Natural killer cell (primary cell): ENCODE measurements at regions not wholly inside any gene's neighbourhood (a gene's known extent, or its start where the extent isn't known, plus 50 kb on each side); places are given as distances from the start of the nearest gene placed in this dataset.

Source experiments
- ATAC-seq, 3 donors: fragments of 150-1000 bp in 2 of 3; fragments of 200-7000 bp in 1 of 3; cut with Tn5 transposase; 1 replicate in 1 of 3; 2 replicates in 2 of 3; pipeline ENCODE4 v1.10.0; 2021; ENCODE audit warnings: mild to moderate bottlenecking in 2 of 3, moderate library complexity in 2 of 3
- DNase-seq, 2 donors: peaks; one replicate each; pipeline versions ENCODE4 v3.0.0 to v3.0.0-alpha.2; 2013 to 2021; ENCODE audit warnings: mixed read lengths in 1 of 2
- H3K27ac ChIP-seq: one replicate; pipeline ENCODE4 v1.5.1; 2013; ENCODE audit warnings: mild to moderate bottlenecking, low read length
- H3K27me3 ChIP-seq: one replicate; pipeline ENCODE4 v1.6.1; 2013; ENCODE audit warnings: low read length; ENCODE audit not compliant: control insufficient read depth, insufficient read depth
- H3K36me3 ChIP-seq: one replicate; pipeline ENCODE4 v1.6.1; 2013; ENCODE audit warnings: low read length; ENCODE audit not compliant: control insufficient read depth, insufficient read depth
- H3K4me1 ChIP-seq: one replicate; pipeline ENCODE4 v1.6.1; 2013; ENCODE audit warnings: low read length; ENCODE audit not compliant: control insufficient read depth, insufficient read depth
- H3K4me3 ChIP-seq: one replicate; pipeline ENCODE4 v1.5.1; 2013; ENCODE audit warnings: low read length
- H3K9me3 ChIP-seq: one replicate; pipeline ENCODE4 v1.6.1; 2013; ENCODE audit warnings: low read length; ENCODE audit not compliant: control insufficient read depth, insufficient read depth
- H3K27ac Mint-ChIP-seq, 2 donors: one replicate each; pipeline ENCODE4 v1.8.0; 2022; ENCODE audit warnings: mild to moderate bottlenecking in 2 of 2, mixed read lengths in 2 of 2, moderate library complexity in 1 of 2
- H3K27me3 Mint-ChIP-seq, 2 donors: one replicate each; pipeline ENCODE4 v1.8.0; 2022; ENCODE audit warnings: low read depth in 2 of 2, mixed read lengths in 2 of 2
- H3K36me3 Mint-ChIP-seq: one replicate; pipeline ENCODE4 v1.8.0; 2022; ENCODE audit warnings: mixed read lengths
- H3K4me1 Mint-ChIP-seq, 2 donors: one replicate each; pipeline ENCODE4 v1.8.0; 2022; ENCODE audit warnings: mixed read lengths in 2 of 2
- H3K4me3 Mint-ChIP-seq: one replicate; pipeline ENCODE4 v1.8.0; 2022; ENCODE audit warnings: mild to moderate bottlenecking, moderate library complexity, mixed read lengths
- H3K9me3 Mint-ChIP-seq, 2 donors: one replicate each; pipeline ENCODE4 v1.8.0; 2022; ENCODE audit warnings: mixed read lengths in 2 of 2
- WGBS: methylation state at CpG from one replicate; pipeline ENCODE4 v1.1.7; 2013; ENCODE audit warnings: missing lambda C conversion rate; ENCODE audit not compliant: insufficient coverage; 5-methylcytosine and 5-hydroxymethylcytosine counted together
- intact Hi-C: fragments of 100-400 bp; cut with micrococcal nuclease; formaldehyde crosslinking; loops from one replicate; pipeline ENCODE4 v1.14.2; 2022
- TF ChIP-seq, protein P1 (sequence below): fragments of 200-600 bp; IDR thresholded peaks from one replicate; pipeline ENCODE4 v1.8.0; 2022; ENCODE audit warnings: antibody characterized with exemption

- Histone ChIP-seq H3K4me1 (no peaks in the 10 kb centered on the region), H3K9me3 (no peaks in the 10 kb centered on the region), H3K4me3 (no peak overlapping the region), H3K27ac (no peak overlapping the region), H3K27me3 (no peaks in the 10 kb centered on the region), H3K36me3 (no peaks in the 10 kb centered on the region)
- DNase-seq: no peak
- Mint-ChIP-seq H3K36me3 (no peaks in the 10 kb centered on the region), H3K4me1 (peaks cover 0 to 4% of the 10 kb centered on the region in 2 donors), H3K4me3 (no peak overlapping the region), H3K27ac (no peak overlapping the region), H3K27me3 (no peaks in the 10 kb centered on the region), H3K9me3 (no peaks in the 10 kb centered on the region)
- TF ChIP-seq, protein P1, sequence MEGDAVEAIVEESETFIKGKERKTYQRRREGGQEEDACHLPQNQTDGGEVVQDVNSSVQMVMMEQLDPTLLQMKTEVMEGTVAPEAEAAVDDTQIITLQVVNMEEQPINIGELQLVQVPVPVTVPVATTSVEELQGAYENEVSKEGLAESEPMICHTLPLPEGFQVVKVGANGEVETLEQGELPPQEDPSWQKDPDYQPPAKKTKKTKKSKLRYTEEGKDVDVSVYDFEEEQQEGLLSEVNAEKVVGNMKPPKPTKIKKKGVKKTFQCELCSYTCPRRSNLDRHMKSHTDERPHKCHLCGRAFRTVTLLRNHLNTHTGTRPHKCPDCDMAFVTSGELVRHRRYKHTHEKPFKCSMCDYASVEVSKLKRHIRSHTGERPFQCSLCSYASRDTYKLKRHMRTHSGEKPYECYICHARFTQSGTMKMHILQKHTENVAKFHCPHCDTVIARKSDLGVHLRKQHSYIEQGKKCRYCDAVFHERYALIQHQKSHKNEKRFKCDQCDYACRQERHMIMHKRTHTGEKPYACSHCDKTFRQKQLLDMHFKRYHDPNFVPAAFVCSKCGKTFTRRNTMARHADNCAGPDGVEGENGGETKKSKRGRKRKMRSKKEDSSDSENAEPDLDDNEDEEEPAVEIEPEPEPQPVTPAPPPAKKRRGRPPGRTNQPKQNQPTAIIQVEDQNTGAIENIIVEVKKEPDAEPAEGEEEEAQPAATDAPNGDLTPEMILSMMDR: no peak
- intact Hi-C loops: no loop called here
- WGBS: 80% methylated on average over 22 of the region's 22 CpGs
- ATAC-seq: no peak
Observed at GRCh38 chr17:79508291-79508716, 102.5 kb downstream of the RBFOX3 start.

DNA sequence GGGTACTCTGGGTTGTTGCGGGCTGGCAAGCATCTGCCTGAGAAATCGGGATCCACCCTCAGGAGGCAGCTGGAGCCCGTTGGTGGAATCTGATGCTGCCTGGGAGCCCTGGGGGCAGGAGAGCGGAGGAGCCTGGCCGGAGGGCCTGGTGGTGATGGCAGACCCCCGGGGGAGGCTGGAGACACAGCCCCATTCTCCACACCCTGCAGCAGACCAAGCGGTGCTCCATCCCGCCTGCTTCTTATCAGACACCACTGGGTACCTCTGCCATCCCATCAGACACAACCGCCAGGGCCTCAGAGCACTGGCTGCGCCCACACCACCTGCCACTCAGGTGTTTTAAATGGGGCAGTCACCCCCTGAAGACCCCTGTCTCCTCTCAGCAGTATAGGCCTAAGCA lies 103.9 kb downstream of the RBFOX3 start:
- DNase-seq (no peak), ATAC-seq (no peak)
- Histone ChIP-seq H3K36me3 (no peaks in the 10 kb centered on the region), H3K27ac (no peak overlapping the region), H3K27me3 (no peaks in the 10 kb centered on the region), H3K4me3 (no peak overlapping the region), H3K9me3 (no peaks in the 10 kb centered on the region), H3K4me1 (no peaks in the 10 kb centered on the region)
- 80% methylated on average over 10 of the region's 10 CpGs for WGBS
- Mint-ChIP-seq H3K9me3 (no peaks in the 10 kb centered on the region), H3K27ac (no peak overlapping the region), H3K36me3 (no peaks in the 10 kb centered on the region), H3K4me3 (no peak overlapping the region), H3K27me3 (peaks cover 0 to 2% of the 10 kb centered on the region in 2 donors), H3K4me1 (peaks cover 0 to 6% of the 10 kb centered on the region in 2 donors)
- TF ChIP-seq, protein P1: no peak
- intact Hi-C loops: no loop called here

DNA sequence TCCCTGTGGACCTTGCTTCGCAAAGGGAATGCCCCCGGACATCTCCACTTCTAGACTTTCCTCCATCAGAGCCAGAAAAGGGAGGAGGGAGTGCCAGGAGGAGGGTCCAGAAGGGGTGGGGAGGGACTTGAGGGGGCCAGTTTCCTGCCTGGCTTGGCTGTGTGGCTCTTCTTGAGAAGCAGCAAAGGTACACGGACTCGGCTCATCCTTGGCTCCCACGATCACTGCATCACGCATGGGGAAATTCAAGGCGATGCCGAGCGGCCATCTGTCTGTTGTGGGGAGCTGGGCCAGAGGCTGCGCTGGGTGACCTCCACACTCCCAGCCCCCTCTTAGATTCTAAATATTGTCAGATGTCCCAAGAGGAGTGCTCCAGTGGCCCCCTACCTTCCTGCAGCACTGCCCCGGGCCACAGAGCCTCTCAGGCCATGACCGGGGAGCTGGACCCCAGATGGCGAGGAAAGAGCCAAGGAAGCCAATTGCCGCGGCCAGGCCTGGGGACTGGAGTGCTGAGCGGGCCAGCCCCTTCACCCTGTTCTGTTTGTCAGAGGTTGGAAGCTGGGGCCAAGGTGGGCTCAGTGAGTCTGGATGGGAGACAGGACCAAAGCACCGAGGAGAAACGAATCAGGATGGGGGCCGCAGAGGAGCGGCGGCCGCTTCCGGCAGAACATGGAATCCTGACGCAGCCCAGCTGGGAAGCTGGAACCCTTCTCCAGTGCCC lies 104.5 kb downstream of the RBFOX3 start:
- ATAC-seq (no peak), DNase-seq (no peak)
- Histone ChIP-seq H3K4me1 (no peaks in the 10 kb centered on the region), H3K27ac (no peak overlapping the region), H3K27me3 (no peaks in the 10 kb centered on the region), H3K36me3 (no peaks in the 10 kb centered on the region), H3K4me3 (no peak overlapping the region), H3K9me3 (no peaks in the 10 kb centered on the region)
- 95% methylated on average over 24 of the region's 24 CpGs for WGBS
- no peaks in the 10 kb centered on the region for H3K36me3 Mint-ChIP-seq
- no peak overlapping the region for H3K4me3 Mint-ChIP-seq
- no peaks in the 10 kb centered on the region for H3K9me3 Mint-ChIP-seq
- H3K27ac Mint-ChIP-seq: no peak overlapping the region
- TF ChIP-seq, protein P1: no peak
- intact Hi-C loops: no loop called here
- peaks cover 0 to 12% of the 10 kb centered on the region in 2 donors for H3K4me1 Mint-ChIP-seq
- peaks cover 0 to 7% of the 10 kb centered on the region in 2 donors for H3K27me3 Mint-ChIP-seq

GRCh38 chr17:79505199-79505598 lies 105.7 kb downstream of the RBFOX3 start:
- Histone ChIP-seq H3K36me3 (no peaks in the 10 kb centered on the region), H3K4me1 (no peaks in the 10 kb centered on the region), H3K4me3 (no peak overlapping the region), H3K27me3 (no peaks in the 10 kb centered on the region), H3K27ac (no peak overlapping the region), H3K9me3 (no peaks in the 10 kb centered on the region)
- no peak for ATAC-seq
- 83% methylated on average over 7 of the region's 7 CpGs for WGBS
- Mint-ChIP-seq H3K4me3 (no peak overlapping the region), H3K27me3 (peaks cover 0 to 7% of the 10 kb centered on the region in 2 donors), H3K27ac (no peak overlapping the region), H3K9me3 (no peaks in the 10 kb centered on the region), H3K36me3 (no peaks in the 10 kb centered on the region), H3K4me1 (peaks cover 0 to 17% of the 10 kb centered on the region in 2 donors)
- TF ChIP-seq, protein P1: no peak
- intact Hi-C loops: no loop called here
- DNase-seq: no peak
